SK-N-MC (cell line): ENCODE measurements at regions not wholly inside any gene's neighbourhood (a gene's known extent, or its start where the extent isn't known, plus 50 kb on each side); places are given as distances from the start of the nearest gene placed in this dataset.
"Not testable (repeated sequence)": the region's sequence is repeated elsewhere in the genome, so short reads cannot be mapped to it uniquely, and the experiment has no call there.

ENCODE experiments used
- DNase-seq: peaks from one replicate; pipeline ENCODE4 v3.0.0-alpha.2; 2011; ENCODE audit warnings: low read depth, low spot score
- H3K27ac ChIP-seq: fragments of 200-600 bp; sonication (generic); 2 replicates; pipeline ENCODE4 v1.5.1; 2016; ENCODE audit warnings: mixed run types
- H3K36me3 ChIP-seq: fragments of 200-600 bp; sonication (generic); 2 replicates; pipeline ENCODE4 v1.6.1; 2017; ENCODE audit warnings: antibody characterized with exemption, low read length, mixed read lengths; ENCODE audit not compliant: insufficient read depth
- H3K4me3 ChIP-seq: fragments of 200-600 bp; sonication (generic); 2 replicates; pipeline ENCODE4 v1.5.1; 2016
- H3K9ac ChIP-seq: fragments of 200-600 bp; sonication (generic); 2 replicates; pipeline ENCODE4 v1.8.0; 2017; ENCODE audit warnings: mixed run types, mixed read lengths; ENCODE audit not compliant: insufficient read length
- H3K9me3 ChIP-seq: fragments of 200-600 bp; sonication (generic); 2 replicates; pipeline ENCODE4 v1.6.1; 2017; ENCODE audit warnings: low read depth, mild to moderate bottlenecking, antibody characterized with exemption, low read length, moderate library complexity, mixed read lengths
- EZH2 ChIP-seq: fragments of 200-600 bp; sonication (generic); IDR thresholded peaks from one replicate; pipeline ENCODE4 v1.6.1; 2017; ENCODE audit warnings: antibody characterized with exemption
- FOXP2 ChIP-seq: optimal IDR thresholded peaks from 2 replicates; pipeline ENCODE3; 2011; ENCODE audit warnings: mild to moderate bottlenecking, moderate library complexity; ENCODE audit not compliant: insufficient read depth; ENCODE audit errors: extremely low read length, control extremely low read depth
- POLR2AphosphoS5 ChIP-seq: IDR thresholded peaks from 2 replicates; pipeline ENCODE4 v1.6.1; 2012; ENCODE audit warnings: mild to moderate bottlenecking, low read depth, low read length, borderline replicate concordance

GRCh38 chr1:201639826-201640225 is 100.9 kb downstream of the NAV1 start:
- H3K4me3 ChIP-seq = no peak overlapping the region
- H3K9me3 ChIP-seq = no peaks in the 10 kb centered on the region
- H3K36me3 ChIP-seq = no peaks in the 10 kb centered on the region
- no peak overlapping the region for H3K9ac ChIP-seq
- DNase-seq = no peak
- H3K27ac ChIP-seq = no peak overlapping the region
- no peak for TF ChIP-seq FOXP2
- no peak for TF ChIP-seq POLR2AphosphoS5
- TF ChIP-seq EZH2 = no peak

- no peak overlapping the region for H3K9ac ChIP-seq
- H3K36me3 ChIP-seq = no peaks in the 10 kb centered on the region
- H3K27ac ChIP-seq = no peak overlapping the region
- no peak for TF ChIP-seq FOXP2
- no peak for TF ChIP-seq EZH2
- no peak for TF ChIP-seq POLR2AphosphoS5
- no peak for DNase-seq
- H3K4me3 ChIP-seq = no peak overlapping the region
- H3K9me3 ChIP-seq = no peaks in the 10 kb centered on the region
Measured at GRCh38 chr1:201640624-201641023, 101.7 kb downstream of the NAV1 start.

DNA sequence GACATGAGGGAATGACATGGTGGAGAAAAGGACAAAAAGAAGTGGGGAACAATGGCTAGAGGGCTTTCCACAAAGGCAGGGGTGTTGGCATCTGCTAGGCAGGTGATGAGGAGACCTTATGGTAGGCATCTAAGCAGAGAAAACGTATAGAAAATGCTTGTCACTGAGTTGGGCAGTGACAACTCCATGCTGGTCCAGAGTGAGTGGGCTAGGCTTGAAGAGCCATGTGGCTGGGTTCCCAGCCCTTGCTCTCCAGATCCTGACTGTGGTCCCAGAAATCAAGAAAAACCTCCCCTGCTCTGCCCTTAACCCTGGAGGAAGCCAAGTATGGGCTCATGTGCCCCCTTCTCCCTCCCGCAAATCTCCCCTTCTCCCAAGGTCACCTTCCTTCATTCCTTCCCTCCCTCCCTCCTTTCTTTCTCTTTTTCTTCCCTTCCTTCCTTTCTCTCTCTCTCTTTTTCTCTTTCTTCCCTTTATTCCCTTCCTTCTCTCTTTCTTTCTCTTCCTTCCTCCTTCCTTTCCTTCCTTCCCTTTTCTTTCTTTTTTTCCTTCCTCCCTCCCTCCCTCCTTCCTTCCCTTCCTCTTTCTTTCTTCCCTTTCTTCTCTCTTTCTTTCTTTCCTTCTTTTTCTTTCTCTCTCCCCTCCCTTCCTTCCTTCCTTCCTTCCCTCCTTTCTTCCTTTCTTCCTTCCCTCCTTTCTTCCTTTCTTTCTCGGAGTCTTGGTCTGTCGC is 102.8 kb downstream of the NAV1 start:
- no peak for DNase-seq
- Histone ChIP-seq H3K4me3 (no peak overlapping the region), H3K9ac (no peak overlapping the region), H3K9me3 (no peaks in the 10 kb centered on the region), H3K27ac (no peak overlapping the region), H3K36me3 (no peaks in the 10 kb centered on the region)
- TF ChIP-seq EZH2 (no peak), FOXP2 (no peak), POLR2AphosphoS5 (no peak)

GRCh38 chr1:201643835-201644104 is 104.8 kb downstream of the NAV1 start:
- Histone ChIP-seq H3K27ac (no peak overlapping the region), H3K36me3 (no peaks in the 10 kb centered on the region)
- TF ChIP-seq POLR2AphosphoS5 (no peak), EZH2 (no peak), FOXP2 (no peak)

DNA sequence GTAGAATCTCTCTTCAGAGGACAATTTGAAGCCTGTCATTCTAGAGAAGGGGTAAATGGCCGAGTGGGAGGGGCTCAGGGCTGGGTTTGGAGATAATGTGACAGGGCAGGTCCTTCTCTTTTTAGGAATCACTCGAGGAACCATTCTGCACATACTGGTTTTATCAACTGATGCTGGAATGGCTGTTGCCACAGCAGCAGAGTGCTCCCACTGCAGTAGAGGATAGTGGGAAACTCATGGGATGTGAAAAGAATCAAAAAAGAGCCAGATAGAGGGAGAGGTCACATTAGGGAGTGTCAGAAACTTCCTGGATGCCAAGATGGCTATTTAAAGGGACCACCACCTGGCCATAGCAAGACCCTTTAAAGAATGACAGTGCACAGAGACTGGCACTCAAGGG is 105.3 kb downstream of the NAV1 start:
- no peaks in the 10 kb centered on the region for H3K36me3 ChIP-seq
- TF ChIP-seq EZH2 (no peak), FOXP2 (no peak), POLR2AphosphoS5 (no peak)
- no peak overlapping the region for H3K4me3 ChIP-seq
- no peaks in the 10 kb centered on the region for H3K9me3 ChIP-seq
- H3K9ac ChIP-seq = no peak overlapping the region
- no peak overlapping the region for H3K27ac ChIP-seq
- DNase-seq = no peak

More at GRCh38 chr1:201643835-201644104, 104.8 kb downstream of the NAV1 start:
- DNase-seq = no peak
- Histone ChIP-seq H3K9me3 (no peaks in the 10 kb centered on the region), H3K9ac (no peak overlapping the region), H3K4me3 (no peak overlapping the region)

GRCh38 chr1:201645000-201645399 is 106.1 kb downstream of the NAV1 start:
- not testable (repeated sequence) for H3K9ac ChIP-seq, H3K27ac ChIP-seq, H3K36me3 ChIP-seq, H3K4me3 ChIP-seq, DNase-seq, H3K9me3 ChIP-seq

DNA sequence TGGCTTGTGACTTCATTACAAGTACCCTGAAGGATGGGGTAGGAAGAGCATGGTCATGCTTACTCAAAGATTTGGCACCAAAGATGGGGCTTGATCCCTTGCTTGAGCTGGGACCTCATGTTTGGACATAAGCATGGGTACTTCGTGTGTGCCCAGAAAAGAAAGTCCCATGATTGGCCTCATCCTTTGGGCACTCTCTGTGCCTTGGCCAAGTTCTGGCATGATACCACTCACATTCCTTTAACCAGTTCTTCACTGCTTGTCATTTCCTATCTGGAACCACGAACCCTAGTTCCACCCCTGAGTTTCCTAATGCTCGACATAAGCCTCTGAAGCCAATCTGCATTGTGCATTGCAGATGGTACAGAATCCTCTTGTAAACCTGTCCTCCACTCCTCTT is 107.0 kb downstream of the NAV1 start:
- H3K9ac ChIP-seq = no peak overlapping the region
- H3K9me3 ChIP-seq = no peaks in the 10 kb centered on the region
- no peak for DNase-seq
- no peak overlapping the region for H3K4me3 ChIP-seq
- H3K27ac ChIP-seq = no peak overlapping the region
- H3K36me3 ChIP-seq = no peaks in the 10 kb centered on the region
- no peak for TF ChIP-seq EZH2
- no peak for TF ChIP-seq POLR2AphosphoS5
- no peak for TF ChIP-seq FOXP2

DNA sequence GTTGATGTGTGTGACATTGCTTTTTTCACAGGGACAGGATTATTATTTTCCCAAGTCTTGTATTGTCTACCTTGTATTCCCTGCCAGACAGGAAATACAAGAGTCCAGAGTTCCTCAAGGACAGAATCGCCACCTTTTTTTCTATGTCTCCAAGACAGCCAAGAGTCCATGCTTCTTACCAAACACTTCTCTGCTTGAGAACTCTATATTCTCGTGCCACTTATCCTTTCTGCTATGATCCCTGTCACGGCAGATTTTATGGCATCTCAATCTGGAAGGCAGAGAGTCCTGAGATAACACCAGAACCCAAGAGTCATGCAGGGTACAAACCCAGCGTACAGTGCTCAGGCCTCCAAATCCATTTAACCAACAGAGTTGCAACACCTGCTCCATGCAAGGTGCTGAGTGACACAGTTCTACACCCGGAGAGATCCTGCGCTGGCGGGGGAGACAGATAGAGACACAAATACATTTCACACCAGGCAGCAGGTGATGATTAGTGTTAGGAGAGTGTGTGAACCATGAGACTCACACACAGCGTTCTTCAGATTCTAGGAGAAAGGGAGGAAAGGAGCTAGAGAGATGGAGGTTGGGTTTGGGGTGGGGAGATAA is 107.6 kb downstream of the NAV1 start:
- no peaks in the 10 kb centered on the region for H3K9me3 ChIP-seq
- H3K4me3 ChIP-seq = no peak overlapping the region
- no peak overlapping the region for H3K27ac ChIP-seq
- H3K9ac ChIP-seq = no peak overlapping the region
- no peaks in the 10 kb centered on the region for H3K36me3 ChIP-seq
- DNase-seq = no peak
- TF ChIP-seq FOXP2 = no peak
- no peak for TF ChIP-seq EZH2
- no peak for TF ChIP-seq POLR2AphosphoS5

DNA sequence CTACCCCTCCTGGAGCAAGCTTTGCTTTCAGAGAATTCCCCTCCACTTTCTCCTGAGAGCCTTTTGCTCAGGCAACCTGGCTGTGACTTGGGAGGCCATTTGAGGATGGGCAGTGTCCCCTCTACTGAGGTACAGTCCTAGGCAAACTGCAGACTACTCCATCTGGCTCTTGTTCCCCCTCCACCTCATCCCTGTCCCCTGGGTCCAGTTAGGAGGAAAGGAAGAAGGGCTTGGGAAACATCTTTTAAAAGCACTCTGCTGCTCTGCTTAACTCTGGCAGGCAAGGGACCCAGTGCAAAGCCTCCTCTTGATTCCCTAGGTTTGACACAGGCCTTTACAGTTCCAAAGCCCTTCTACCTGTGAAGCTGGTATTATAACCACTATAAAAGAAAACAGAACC is 108.2 kb downstream of the NAV1 start:
- Histone ChIP-seq H3K27ac (no peak overlapping the region), H3K36me3 (no peaks in the 10 kb centered on the region), H3K9me3 (no peaks in the 10 kb centered on the region), H3K9ac (no peak overlapping the region), H3K4me3 (peak overlapping the region; percentile 85)
- TF ChIP-seq POLR2AphosphoS5 (no peak), EZH2 (no peak), FOXP2 (no peak)
- no peak for DNase-seq
